GM18519 (cell line): ENCODE measurements at regions not wholly inside any gene's neighbourhood (a gene's known extent, or its start where the extent isn't known, plus 50 kb on each side); places are given as distances from the start of the nearest gene placed in this dataset.

Experiments used
- ATAC-seq: cut with Tn5 transposase; IDR thresholded peaks from one replicate; pipeline ENCODE4 v1.9.1; 2021; ENCODE audit warnings: mild to moderate bottlenecking, moderate library complexity; ENCODE audit not compliant: unreplicated experiment, low FRiP score

DNA sequence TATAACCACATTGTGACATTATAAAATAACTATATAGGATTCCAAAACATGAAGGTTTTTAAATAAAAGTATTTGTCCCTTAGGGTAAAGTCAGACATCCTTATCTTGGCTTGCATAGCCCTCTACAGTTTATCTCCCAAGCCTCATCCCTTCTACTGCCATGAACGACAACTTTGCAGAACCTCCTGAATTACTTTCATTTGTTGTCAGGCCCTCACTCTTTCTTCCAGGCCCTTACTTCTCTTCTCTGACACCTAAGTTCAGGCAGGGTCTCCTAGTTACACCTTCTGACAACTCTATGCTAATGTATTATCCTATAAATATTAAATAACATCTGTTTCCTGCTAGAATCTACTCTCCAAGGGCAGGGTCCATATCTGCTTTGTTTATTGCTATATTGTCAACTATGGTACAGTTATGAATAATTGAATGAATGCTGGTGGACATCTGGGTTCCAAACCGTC, 115.7 kb upstream of the MDM1 start:
- no peak for ATAC-seq

DNA sequence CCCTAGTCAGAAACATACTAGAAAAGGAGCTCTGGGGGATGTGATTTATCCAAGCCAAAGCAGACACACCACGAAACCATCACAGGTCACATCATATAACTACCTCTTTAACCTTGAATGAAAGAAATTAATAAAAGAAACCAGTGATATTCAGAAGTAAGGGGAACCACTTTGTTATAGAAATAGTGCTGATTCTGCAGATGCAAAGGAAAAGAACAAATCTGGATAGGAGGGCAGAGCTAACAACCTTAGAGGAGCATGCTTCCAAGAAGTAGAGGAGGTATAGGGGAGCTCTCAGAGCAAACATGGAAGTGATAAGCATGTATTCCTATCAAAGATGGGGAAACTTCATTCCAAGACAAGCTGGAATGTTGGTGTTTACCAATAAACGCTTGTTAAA, 117.0 kb upstream of the MDM1 start:
- ATAC-seq: no peak

DNA sequence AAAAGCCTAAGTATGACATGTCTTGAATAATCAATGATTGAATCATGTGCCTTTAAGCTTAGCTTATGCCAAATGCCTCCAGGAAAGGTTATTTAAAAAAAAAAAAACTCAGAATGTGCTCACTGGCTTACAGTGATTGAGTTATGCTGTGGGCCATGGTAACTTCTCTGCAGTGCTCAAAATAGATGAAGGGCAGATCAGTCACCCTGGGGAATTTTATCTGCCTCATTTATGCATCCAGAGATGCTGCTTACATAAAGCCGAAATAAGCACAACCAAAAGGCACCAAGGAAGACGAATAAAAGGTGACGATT, 118.7 kb upstream of the MDM1 start:
- no peak for ATAC-seq

DNA sequence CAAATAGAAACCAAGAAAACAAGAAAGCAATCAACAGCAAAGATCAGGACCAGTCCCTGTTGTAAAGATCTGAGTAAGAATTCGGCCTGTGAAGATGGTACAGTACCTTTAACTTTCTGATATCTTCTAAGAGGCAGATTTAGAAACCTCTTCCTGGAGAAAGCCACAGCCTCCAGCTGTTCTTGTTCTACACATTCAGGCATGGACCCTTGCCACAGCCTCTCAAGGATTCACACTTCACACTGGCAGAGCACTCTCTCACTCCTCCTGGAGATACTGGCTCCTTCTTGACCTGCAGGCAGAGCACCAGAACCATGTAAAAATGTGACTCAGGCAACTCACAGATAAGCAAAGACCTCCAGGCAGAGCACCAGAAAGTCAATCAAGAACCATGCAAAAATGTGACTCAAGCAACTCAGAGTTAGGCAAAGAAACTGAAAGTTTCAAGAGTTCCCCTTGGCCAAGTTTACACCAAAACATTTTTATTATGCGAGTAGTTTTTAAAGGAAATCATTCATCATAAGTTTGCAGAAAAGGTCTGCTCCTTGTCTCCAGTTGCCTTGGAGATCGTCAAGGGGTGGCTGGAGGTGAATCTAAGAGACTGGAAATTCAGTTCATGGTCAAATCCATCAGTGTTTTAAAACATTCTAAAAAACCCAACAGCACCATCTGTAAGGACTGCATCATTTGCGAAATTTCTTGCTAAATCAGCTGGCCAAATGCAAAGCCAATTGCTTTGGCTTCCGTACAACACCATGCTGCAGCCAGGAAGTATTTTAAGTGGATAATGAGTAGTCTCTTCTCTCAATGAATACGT, 119.3 kb upstream of the MDM1 start:
- ATAC-seq: peak; percentile 49

- no peak for ATAC-seq
These were observed 120.0 kb upstream of the MDM1 start for GRCh38 chr12:68452078-68452715.

- ATAC-seq: no peak
These were observed 121.1 kb upstream of the MDM1 start for GRCh38 chr12:68453278-68453677.

GRCh38 chr12:68453876-68454275, 121.7 kb upstream of the MDM1 start:
- ATAC-seq: no peak

GRCh38 chr12:68454892-68455291, 122.7 kb upstream of the MDM1 start:
- no peak for ATAC-seq

GRCh38 chr12:68455691-68456345, 123.7 kb upstream of the MDM1 start:
- ATAC-seq: no peak

DNA sequence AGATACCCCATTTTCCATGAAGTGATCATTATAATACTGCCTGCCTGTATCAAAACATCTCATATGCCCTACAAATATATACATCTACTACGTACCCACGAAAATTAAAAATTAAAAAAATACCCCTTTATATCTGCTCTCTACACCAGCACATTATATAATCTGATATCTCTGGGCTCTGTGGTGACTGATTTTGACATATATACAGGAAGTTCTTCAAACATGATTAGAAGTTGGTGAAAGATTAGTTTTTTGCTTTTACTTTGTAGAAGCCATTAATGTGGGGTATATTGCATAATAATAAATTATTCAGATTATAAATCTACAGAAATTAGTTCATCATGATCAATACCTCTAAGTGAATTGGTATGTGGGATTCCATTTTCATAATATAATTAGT, 126.7 kb upstream of the MDM1 start:
- no peak for ATAC-seq

DNA sequence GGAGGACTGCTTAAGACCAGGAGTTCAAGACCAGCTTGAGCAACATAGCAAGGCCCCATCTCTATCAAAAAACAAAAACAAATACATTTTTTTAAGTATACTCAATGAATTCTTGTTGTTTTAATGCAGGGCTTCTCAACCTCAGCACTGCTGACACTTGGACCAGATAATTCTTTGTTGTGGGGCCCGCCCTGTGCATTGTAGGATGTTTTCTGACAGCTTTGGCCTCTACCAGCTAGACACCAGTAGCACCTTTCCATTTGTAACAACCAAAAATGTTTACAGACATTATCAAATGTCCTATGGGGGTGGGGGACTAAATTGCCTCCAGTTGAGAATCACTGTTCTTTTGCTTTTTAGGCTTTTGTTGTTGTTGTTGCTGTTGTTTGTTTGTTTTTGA, 128.1 kb upstream of the MDM1 start:
- no peak for ATAC-seq

- no peak for ATAC-seq
These were observed 129.5 kb upstream of the MDM1 start for GRCh38 chr12:68461645-68462044.

- no peak for ATAC-seq
These were observed 130.6 kb upstream of the MDM1 start for GRCh38 chr12:68462803-68463202.

GRCh38 chr12:68465227-68465626, 133.1 kb upstream of the MDM1 start:
- no peak for ATAC-seq

DNA sequence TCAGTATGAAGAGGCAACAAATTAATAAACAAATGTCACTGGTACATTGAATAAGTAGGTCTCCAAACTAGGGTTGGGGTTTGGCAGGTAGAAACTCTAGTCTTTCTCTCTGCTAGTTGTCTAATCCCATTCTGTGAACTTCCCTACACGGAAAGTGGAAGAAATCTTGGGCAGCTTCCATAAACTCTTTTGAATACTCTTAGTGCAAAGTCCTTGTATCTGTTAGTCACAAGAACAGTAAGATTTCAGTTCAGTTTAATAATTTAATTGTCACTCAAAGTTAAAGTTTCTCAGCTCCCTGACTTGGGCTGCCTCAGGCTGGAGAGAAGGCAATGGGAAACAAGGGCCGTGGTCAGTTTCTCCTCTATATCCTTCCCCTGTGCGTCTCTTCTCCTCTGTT, 135.4 kb upstream of the MDM1 start:
- ATAC-seq: no peak

DNA sequence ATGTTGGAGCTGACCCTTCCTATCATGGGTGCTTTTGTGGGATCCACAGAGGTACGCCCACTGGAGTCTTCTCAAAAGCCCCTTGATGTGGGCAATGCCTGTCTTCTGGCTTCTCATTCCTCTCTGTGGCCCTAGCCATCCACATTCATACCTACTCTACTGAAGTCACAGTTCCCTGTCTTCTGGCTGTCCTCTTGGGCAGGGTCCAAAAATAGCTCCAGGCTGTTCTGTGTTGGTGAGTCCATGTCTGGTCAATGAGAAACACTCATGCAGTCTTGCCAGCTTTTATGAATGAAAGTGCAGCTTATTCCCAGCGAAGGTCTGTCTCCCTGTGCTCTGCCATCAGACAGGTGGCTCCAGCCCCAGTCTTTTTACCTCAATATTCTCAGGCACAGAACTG, 135.9 kb upstream of the MDM1 start:
- ATAC-seq: no peak

GRCh38 chr12:68469113-68469512, 137.0 kb upstream of the MDM1 start:
- no peak for ATAC-seq

DNA sequence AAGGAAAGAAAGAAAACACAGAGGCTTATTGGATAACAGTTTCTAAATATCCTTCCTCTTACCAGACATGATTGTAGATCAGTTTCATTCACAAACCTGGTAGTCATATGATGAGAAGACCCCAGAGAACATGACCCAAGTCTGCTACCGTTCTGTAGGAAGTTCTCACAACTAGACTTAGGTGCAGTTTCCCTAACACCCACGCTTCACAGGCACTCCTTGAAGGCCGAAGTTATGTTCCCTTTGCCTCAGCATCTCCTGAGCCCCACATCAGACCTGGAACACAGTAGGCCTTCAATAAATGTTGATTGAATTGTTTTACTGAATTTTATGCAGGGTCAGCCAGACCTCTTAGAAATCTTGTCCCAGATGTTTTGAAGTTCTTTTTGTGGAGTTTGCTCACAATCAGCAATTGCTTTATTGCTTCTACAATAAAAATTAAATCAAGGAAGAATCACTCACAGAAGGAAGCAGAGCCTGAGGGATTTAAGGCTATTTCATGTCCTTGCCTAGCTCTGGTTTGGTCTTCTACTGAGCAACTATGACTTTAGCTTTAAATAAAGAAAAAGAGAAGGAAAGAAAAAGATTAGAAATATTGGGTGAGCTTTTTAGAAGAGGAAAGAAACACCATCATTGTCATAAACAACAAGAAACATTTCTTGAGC, 138.6 kb upstream of the MDM1 start:
- no peak for ATAC-seq

DNA sequence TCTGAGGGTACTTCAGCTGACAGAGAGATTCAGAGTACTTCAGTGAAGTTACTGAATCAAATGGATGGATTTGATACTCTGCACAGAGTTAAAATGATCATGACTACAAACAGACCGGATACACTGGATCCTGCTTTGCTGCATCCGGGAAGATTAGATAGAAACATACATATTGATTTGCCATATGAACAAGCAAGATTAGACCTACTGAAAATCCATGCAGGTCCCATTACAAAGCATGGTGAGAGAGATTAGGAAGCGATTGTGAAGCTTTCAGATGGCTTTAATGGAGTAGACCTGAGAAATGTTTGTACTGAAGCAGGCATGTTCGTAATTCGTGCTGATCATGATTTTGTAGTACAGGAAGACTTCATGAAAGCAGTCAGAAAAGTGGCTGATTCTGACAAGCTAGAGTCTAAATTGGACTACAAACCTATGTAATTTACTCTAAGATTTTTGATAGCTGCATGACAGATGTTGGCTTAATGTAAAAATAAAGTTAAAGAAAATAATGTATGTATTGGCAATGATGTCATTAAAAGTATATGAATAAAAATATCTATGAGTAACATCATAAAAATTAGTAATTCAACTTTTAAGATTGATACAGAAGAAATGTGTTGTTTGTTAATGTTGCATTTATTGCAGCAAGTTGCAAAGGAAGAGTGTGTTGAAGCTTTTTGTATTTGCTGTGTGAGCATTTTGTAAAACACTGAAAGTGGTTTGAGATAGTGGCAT, 136.1 kb upstream of the RAP1B start:
- ATAC-seq: no peak

GRCh38 chr12:68476794-68477193, 133.9 kb upstream of the RAP1B start:
- no peak for ATAC-seq
